Fibroblast of pulmonary artery (primary cell): ENCODE measurements at regions not wholly inside any gene's neighbourhood (a gene's known extent, or its start where the extent isn't known, plus 50 kb on each side); places are given as distances from the start of the nearest gene placed in this dataset.

Experiments
- DNase-seq: peaks from one replicate; pipeline ENCODE4 v3.0.0-alpha.2; 2010; ENCODE audit warnings: low read depth
- H3K4me3 ChIP-seq: replicated peaks from 2 replicates; pipeline ENCODE4 v1.5.1; 2011; ENCODE audit warnings: low read depth, mild to moderate bottlenecking, control low read depth, low read length, moderate library complexity
- CTCF ChIP-seq: IDR thresholded peaks from 2 replicates; pipeline ENCODE4 v1.5.1; 2011; ENCODE audit warnings: mild to moderate bottlenecking, control low read depth, low read length, inconsistent platforms; ENCODE audit errors: missing control alignments

- no peak overlapping the region for H3K4me3 ChIP-seq
- DNase-seq = no peak
- TF ChIP-seq CTCF = no peak
Measured at GRCh38 chr12:3961591-3961990, 88.4 kb upstream of the PARP11 start.

GRCh38 chr12:3959799-3960560, 86.8 kb upstream of the PARP11 start:
- DNase-seq = no peak
- no peak for TF ChIP-seq CTCF
- H3K4me3 ChIP-seq = no peak overlapping the region

- no peak for DNase-seq
- no peak overlapping the region for H3K4me3 ChIP-seq
- TF ChIP-seq CTCF = no peak
Measured at GRCh38 chr12:3958534-3958933, 85.3 kb upstream of the PARP11 start.

- no peak overlapping the region for H3K4me3 ChIP-seq
- TF ChIP-seq CTCF = no peak
- DNase-seq = no peak
Measured at GRCh38 chr12:3951380-3952135, 78.4 kb upstream of the PARP11 start.

- no peak overlapping the region for H3K4me3 ChIP-seq
- TF ChIP-seq CTCF = no peak
- DNase-seq = no peak
Measured at GRCh38 chr12:3950714-3951320, 77.6 kb upstream of the PARP11 start.

- no peak for TF ChIP-seq CTCF
- DNase-seq = no peak
- no peak overlapping the region for H3K4me3 ChIP-seq
Measured at GRCh38 chr12:3947781-3948180, 74.6 kb upstream of the PARP11 start.
